ENCODE measurements at regions not wholly inside any gene's neighbourhood (a gene's known extent, or its start where the extent isn't known, plus 50 kb on each side); places are given as distances from the start of the nearest gene placed in this dataset.

- Mint-ChIP-seq H3K4me1 (ENCODE audit: low read depth) (peaks cover 21% of the 10 kb centered on the region), H3K36me3 (ENCODE audit: low read depth) (no peaks in the 10 kb centered on the region), H3K4me3 (no peak overlapping the region), H3K27ac (no peak overlapping the region), H3K27me3 (ENCODE audit: low read depth) (no peaks in the 10 kb centered on the region), H3K9me3 (ENCODE audit: insufficient read depth) (no peaks in the 10 kb centered on the region)
- DNase-seq, result no peak
- ATAC-seq, result no peak
- CTCF ChIA-PET, result interaction anchor here (1.0 kb wide), 1 partner anchor 12 kb away, joined by 3 read pairs; no protein-coding TSS in a partner anchor
- POLR2A ChIA-PET, result no interaction called here
These were observed 72.3 kb downstream of the FAM76B start for GRCh38 chr11:95717314-95717713.

GRCh38 chr11:95716266-95716665 lies 73.3 kb downstream of the FAM76B start:
- Mint-ChIP-seq H3K27me3 (ENCODE audit: low read depth) (no peaks in the 10 kb centered on the region), H3K27ac (no peak overlapping the region), H3K9me3 (ENCODE audit: insufficient read depth) (no peaks in the 10 kb centered on the region), H3K4me3 (no peak overlapping the region), H3K4me1 (ENCODE audit: low read depth) (peaks cover 21% of the 10 kb centered on the region), H3K36me3 (ENCODE audit: low read depth) (no peaks in the 10 kb centered on the region)
- DNase-seq, result no peak
- CTCF ChIA-PET, result interaction anchor here (0.6 to 3.4 kb wide), 7 partner anchors 11 to 564 kb away, joined by 3 to 41 read pairs (median 8); no protein-coding TSS in a partner anchor
- no peak for ATAC-seq
- POLR2A ChIA-PET, result interaction anchor here (0.6 kb wide), 1 partner anchor 506 kb away, joined by 5 read pairs; no protein-coding TSS in a partner anchor

GRCh38 chr11:95715777-95716241 lies 73.8 kb downstream of the FAM76B start:
- Mint-ChIP-seq H3K27me3 (ENCODE audit: low read depth) (no peaks in the 10 kb centered on the region), H3K9me3 (ENCODE audit: insufficient read depth) (no peaks in the 10 kb centered on the region), H3K36me3 (ENCODE audit: low read depth) (no peaks in the 10 kb centered on the region), H3K4me3 (no peak overlapping the region), H3K4me1 (ENCODE audit: low read depth) (peaks cover 24% of the 10 kb centered on the region), H3K27ac (no peak overlapping the region)
- ChIA-PET CTCF (interaction anchor here (0.6 to 3.4 kb wide), 10 partner anchors 11 to 563 kb away, joined by 3 to 41 read pairs (median 6); partner anchors contain the start of gene SESN3), POLR2A (interaction anchor here (0.6 to 1.0 kb wide), 2 partner anchors 484 to 506 kb away, joined by 3 to 5 read pairs; partner anchors contain the start of gene SESN3)
- ATAC-seq (peak; percentile 70), DNase-seq (peak; percentile 34)

GRCh38 chr11:95714843-95715776 lies 74.5 kb downstream of the FAM76B start:
- no peaks in the 10 kb centered on the region for H3K36me3 Mint-ChIP-seq (ENCODE audit: low read depth)
- no peak overlapping the region for H3K4me3 Mint-ChIP-seq
- ChIA-PET CTCF (interaction anchor here (1.0 to 3.4 kb wide), 10 partner anchors 10 to 563 kb away, joined by 3 to 41 read pairs (median 6); partner anchors contain the start of gene SESN3), POLR2A (interaction anchor here (0.6 to 1.0 kb wide), 2 partner anchors 484 to 505 kb away, joined by 3 to 5 read pairs; partner anchors contain the start of gene SESN3)
- H3K27me3 Mint-ChIP-seq (ENCODE audit: low read depth), result no peaks in the 10 kb centered on the region
- ATAC-seq (no peak), DNase-seq (no peak)
- no peaks in the 10 kb centered on the region for H3K9me3 Mint-ChIP-seq (ENCODE audit: insufficient read depth)
- H3K27ac Mint-ChIP-seq, result no peak overlapping the region
- peaks cover 19% of the 10 kb centered on the region for H3K4me1 Mint-ChIP-seq (ENCODE audit: low read depth)

- ATAC-seq (no peak), DNase-seq (no peak)
- CTCF ChIA-PET, result interaction anchor here (2.7 to 3.4 kb wide), 2 partner anchors 8 to 561 kb away, joined by 13 to 41 read pairs; no protein-coding TSS in a partner anchor
- no peaks in the 10 kb centered on the region for H3K27me3 Mint-ChIP-seq (ENCODE audit: low read depth)
- no peaks in the 10 kb centered on the region for H3K9me3 Mint-ChIP-seq (ENCODE audit: insufficient read depth)
- H3K27ac Mint-ChIP-seq, result no peak overlapping the region
- POLR2A ChIA-PET, result no interaction called here
- no peak overlapping the region for H3K4me3 Mint-ChIP-seq
- H3K36me3 Mint-ChIP-seq (ENCODE audit: low read depth), result no peaks in the 10 kb centered on the region
- H3K4me1 Mint-ChIP-seq (ENCODE audit: low read depth), result peaks cover 17% of the 10 kb centered on the region
These were observed 76.2 kb downstream of the FAM76B start for GRCh38 chr11:95713428-95713827.

GRCh38 chr11:95711945-95712221 lies 77.7 kb downstream of the FAM76B start:
- POLR2A ChIA-PET, result interaction anchor here (1.3 kb wide), 1 partner anchor 480 kb away, joined by 3 read pairs; no protein-coding TSS in a partner anchor
- Mint-ChIP-seq H3K27ac (no peak overlapping the region), H3K27me3 (ENCODE audit: low read depth) (no peaks in the 10 kb centered on the region), H3K4me3 (no peak overlapping the region), H3K9me3 (ENCODE audit: insufficient read depth) (no peaks in the 10 kb centered on the region), H3K4me1 (ENCODE audit: low read depth) (peaks cover 17% of the 10 kb centered on the region), H3K36me3 (ENCODE audit: low read depth) (no peaks in the 10 kb centered on the region)
- DNase-seq (no peak), ATAC-seq (no peak)
- CTCF ChIA-PET, result interaction anchor here (1.1 to 15.2 kb wide), 5 partner anchors 32 to 555 kb away, joined by 3 to 362 read pairs (median 5); partner anchors contain the start of gene SESN3

GRCh38 chr11:95711162-95711944 lies 78.2 kb downstream of the FAM76B start:
- ChIA-PET CTCF (interaction anchor here (0.8 to 15.2 kb wide), 8 partner anchors 31 to 555 kb away, joined by 3 to 362 read pairs (median 4); partner anchors contain the start of gene SESN3), POLR2A (interaction anchor here (1.3 kb wide), 1 partner anchor 479 kb away, joined by 3 read pairs; no protein-coding TSS in a partner anchor)
- Mint-ChIP-seq H3K27ac (no peak overlapping the region), H3K9me3 (ENCODE audit: insufficient read depth) (no peaks in the 10 kb centered on the region), H3K27me3 (ENCODE audit: low read depth) (no peaks in the 10 kb centered on the region), H3K4me1 (ENCODE audit: low read depth) (peaks cover 16% of the 10 kb centered on the region), H3K4me3 (no peak overlapping the region), H3K36me3 (ENCODE audit: low read depth) (no peaks in the 10 kb centered on the region)
- DNase-seq (no peak), ATAC-seq (no peak)

- H3K27ac Mint-ChIP-seq, result no peak overlapping the region
- ATAC-seq (no peak), DNase-seq (no peak)
- H3K9me3 Mint-ChIP-seq (ENCODE audit: insufficient read depth), result no peaks in the 10 kb centered on the region
- ChIA-PET POLR2A (interaction anchor here (0.8 to 1.2 kb wide), 2 partner anchors 476 to 553 kb away, joined by 3 to 4 read pairs; no protein-coding TSS in a partner anchor), CTCF (interaction anchor here (1.0 to 15.2 kb wide), 5 partner anchors 16 to 552 kb away, joined by 3 to 362 read pairs (median 4); partner anchors contain the start of gene SESN3)
- H3K4me3 Mint-ChIP-seq, result no peak overlapping the region
- peaks cover 3% of the 10 kb centered on the region for H3K4me1 Mint-ChIP-seq (ENCODE audit: low read depth)
- no peaks in the 10 kb centered on the region for H3K27me3 Mint-ChIP-seq (ENCODE audit: low read depth)
- no peaks in the 10 kb centered on the region for H3K36me3 Mint-ChIP-seq (ENCODE audit: low read depth)
These were observed 80.9 kb downstream of the FAM76B start for GRCh38 chr11:95708681-95709080.

GRCh38 chr11:95706974-95707387 lies 82.6 kb downstream of the FAM76B start:
- no peak overlapping the region for H3K27ac Mint-ChIP-seq
- H3K36me3 Mint-ChIP-seq (ENCODE audit: low read depth), result no peaks in the 10 kb centered on the region
- no peaks in the 10 kb centered on the region for H3K9me3 Mint-ChIP-seq (ENCODE audit: insufficient read depth)
- H3K4me3 Mint-ChIP-seq, result no peak overlapping the region
- ATAC-seq (no peak), DNase-seq (no peak)
- POLR2A ChIA-PET, result no interaction called here
- no peaks in the 10 kb centered on the region for H3K27me3 Mint-ChIP-seq (ENCODE audit: low read depth)
- H3K4me1 Mint-ChIP-seq (ENCODE audit: low read depth), result peaks cover 3% of the 10 kb centered on the region
- CTCF ChIA-PET, result interaction anchor here (0.7 to 15.2 kb wide), 13 partner anchors 8 to 550 kb away, joined by 3 to 362 read pairs (median 12); partner anchors contain the start of gene SESN3

GRCh38 chr11:95705485-95706124 lies 84.0 kb downstream of the FAM76B start:
- H3K27ac Mint-ChIP-seq, result no peak overlapping the region
- ATAC-seq, result peak; percentile 91
- H3K36me3 Mint-ChIP-seq (ENCODE audit: low read depth), result no peaks in the 10 kb centered on the region
- ChIA-PET CTCF (interaction anchor here (0.6 to 15.2 kb wide), 123 partner anchors 10 to 730 kb away, joined by 3 to 362 read pairs (median 4); partner anchors contain the start of genes ENDOD1, FAM76B, MAML2 and SESN3), POLR2A (interaction anchor here (0.6 to 1.9 kb wide), 7 partner anchors 15 to 555 kb away, joined by 3 to 8 read pairs (median 3); partner anchors contain the start of gene SESN3)
- H3K9me3 Mint-ChIP-seq (ENCODE audit: insufficient read depth), result no peaks in the 10 kb centered on the region
- H3K4me1 Mint-ChIP-seq (ENCODE audit: low read depth), result peaks cover 9% of the 10 kb centered on the region
- peak; percentile 92 for DNase-seq
- H3K4me3 Mint-ChIP-seq, result no peak overlapping the region
- no peaks in the 10 kb centered on the region for H3K27me3 Mint-ChIP-seq (ENCODE audit: low read depth)
